ENCODE measurements at regions not wholly inside any gene's neighbourhood (a gene's known extent, or its start where the extent isn't known, plus 50 kb on each side); places are given as distances from the start of the nearest gene placed in this dataset.

- TF ChIP-seq TCF12 (IDR thresholded peaks at IDR 0.05; ENCODE audit: low read depth) (no peak), EP300 (IDR thresholded peaks at IDR 0.05; ENCODE audit: borderline replicate concordance) (no peak), CEBPB (IDR thresholded peaks at IDR 0.05) (no peak), TAF1 (IDR thresholded peaks at IDR 0.05; ENCODE audit: low read depth) (no peak)
Measured at GRCh38 chr6:94454231-94454630, 1034.9 kb upstream of the EPHA7 start.

GRCh38 chr6:94446120-94446519, 1026.8 kb upstream of the EPHA7 start:
- TF ChIP-seq CEBPB (IDR thresholded peaks at IDR 0.05), result no peak
- no peak for TF ChIP-seq ZBTB7A (IDR thresholded peaks at IDR 0.05; ENCODE audit: low read depth)
- TF ChIP-seq YY1 (IDR thresholded peaks at IDR 0.05; ENCODE audit: low read depth), result no peak
- no peak for TF ChIP-seq REST (IDR thresholded peaks at IDR 0.05; ENCODE audit: low read depth)
- no peak for TF ChIP-seq FOXM1 (IDR thresholded peaks at IDR 0.05; ENCODE audit: borderline replicate concordance, low read depth)
- no peak for TF ChIP-seq TEAD4 (IDR thresholded peaks at IDR 0.05)
- no peak for TF ChIP-seq RAD21 (IDR thresholded peaks at IDR 0.05; ENCODE audit: low read depth)
- no peak for TF ChIP-seq USF1 (IDR thresholded peaks at IDR 0.05)
- TF ChIP-seq TAF1 (IDR thresholded peaks at IDR 0.05; ENCODE audit: low read depth), result no peak
- no peak for TF ChIP-seq CREB1 (IDR thresholded peaks at IDR 0.05; ENCODE audit: low read depth)
- TF ChIP-seq EP300 (IDR thresholded peaks at IDR 0.05; ENCODE audit: borderline replicate concordance), result no peak
- no peak for TF ChIP-seq EGR1 (IDR thresholded peaks at IDR 0.05)
- TF ChIP-seq TCF12 (IDR thresholded peaks at IDR 0.05; ENCODE audit: low read depth), result no peak
- TF ChIP-seq, protein P1, sequence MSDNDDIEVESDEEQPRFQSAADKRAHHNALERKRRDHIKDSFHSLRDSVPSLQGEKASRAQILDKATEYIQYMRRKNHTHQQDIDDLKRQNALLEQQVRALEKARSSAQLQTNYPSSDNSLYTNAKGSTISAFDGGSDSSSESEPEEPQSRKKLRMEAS (IDR thresholded peaks at IDR 0.05), result no peak
- TF ChIP-seq NFIC (IDR thresholded peaks at IDR 0.05), result no peak

- TF ChIP-seq NFIC (IDR thresholded peaks at IDR 0.05) (no peak), TEAD4 (IDR thresholded peaks at IDR 0.05) (no peak), CREB1 (IDR thresholded peaks at IDR 0.05; ENCODE audit: low read depth) (no peak), YY1 (IDR thresholded peaks at IDR 0.05; ENCODE audit: low read depth) (no peak), EP300 (IDR thresholded peaks at IDR 0.05; ENCODE audit: borderline replicate concordance) (no peak), FOXM1 (IDR thresholded peaks at IDR 0.05; ENCODE audit: borderline replicate concordance, low read depth) (no peak), TCF12 (IDR thresholded peaks at IDR 0.05; ENCODE audit: low read depth) (no peak), USF1 (IDR thresholded peaks at IDR 0.05) (no peak), TAF1 (IDR thresholded peaks at IDR 0.05; ENCODE audit: low read depth) (no peak), RAD21 (IDR thresholded peaks at IDR 0.05; ENCODE audit: low read depth) (no peak), EGR1 (IDR thresholded peaks at IDR 0.05) (no peak), REST (IDR thresholded peaks at IDR 0.05; ENCODE audit: low read depth) (no peak)
- TF ChIP-seq, protein P1 (IDR thresholded peaks at IDR 0.05), result no peak
Measured at GRCh38 chr6:94443701-94444100, 1024.3 kb upstream of the EPHA7 start.

DNA sequence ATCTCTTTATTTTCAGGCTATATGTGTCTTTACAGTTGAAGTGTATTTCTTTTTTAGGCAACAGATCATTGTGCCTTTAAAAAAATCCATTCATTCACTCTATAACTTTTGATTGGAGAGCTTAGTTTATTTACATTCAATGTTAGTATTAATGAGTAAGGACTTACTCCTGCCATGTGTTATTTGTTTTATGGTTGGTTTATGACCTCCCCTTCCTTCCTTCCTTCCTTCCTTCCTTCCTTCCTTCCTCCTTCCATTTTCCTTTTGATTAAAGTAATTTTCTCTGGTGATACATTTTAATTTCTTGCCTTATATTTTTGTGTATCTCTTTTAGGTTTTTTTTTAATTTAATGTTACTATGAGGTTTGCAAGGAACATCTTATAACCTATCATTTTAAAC, 1005.3 kb upstream of the EPHA7 start:
- TF ChIP-seq USF1 (IDR thresholded peaks at IDR 0.05) (no peak), EP300 (IDR thresholded peaks at IDR 0.05; ENCODE audit: borderline replicate concordance) (no peak), NFIC (IDR thresholded peaks at IDR 0.05) (no peak), EGR1 (IDR thresholded peaks at IDR 0.05) (no peak), TAF1 (IDR thresholded peaks at IDR 0.05; ENCODE audit: low read depth) (no peak), TCF12 (IDR thresholded peaks at IDR 0.05; ENCODE audit: low read depth) (no peak), FOXM1 (IDR thresholded peaks at IDR 0.05; ENCODE audit: borderline replicate concordance, low read depth) (no peak), TEAD4 (IDR thresholded peaks at IDR 0.05) (no peak), RAD21 (IDR thresholded peaks at IDR 0.05; ENCODE audit: low read depth) (no peak), ZBTB7A (IDR thresholded peaks at IDR 0.05; ENCODE audit: low read depth) (no peak), CEBPB (IDR thresholded peaks at IDR 0.05) (no peak), CREB1 (IDR thresholded peaks at IDR 0.05; ENCODE audit: low read depth) (no peak), YY1 (IDR thresholded peaks at IDR 0.05; ENCODE audit: low read depth) (no peak), REST (IDR thresholded peaks at IDR 0.05; ENCODE audit: low read depth) (no peak)
- TF ChIP-seq, protein P1 (IDR thresholded peaks at IDR 0.05), result no peak
